HFFc6 (cell line): ENCODE measurements at regions not wholly inside any gene's neighbourhood (a gene's known extent, or its start where the extent isn't known, plus 50 kb on each side); places are given as distances from the start of the nearest gene placed in this dataset.

Experiments
- DNase-seq: peaks from one replicate; pipeline ENCODE4 v3.0.0-alpha.2; 2018
- H3K27ac Mint-ChIP-seq: 2 replicates; pipeline ENCODE4 v1.8.0; 2020; ENCODE audit warnings: mild to moderate bottlenecking, mixed read lengths
- H3K27me3 Mint-ChIP-seq: 2 replicates; pipeline ENCODE4 v1.8.0; 2021; ENCODE audit warnings: mild to moderate bottlenecking, moderate library complexity, mixed read lengths; ENCODE audit not compliant: insufficient read depth
- H3K36me3 Mint-ChIP-seq: 2 replicates; pipeline ENCODE4 v1.8.0; 2021; ENCODE audit warnings: low read depth, mixed read lengths
- H3K4me1 Mint-ChIP-seq: 2 replicates; pipeline ENCODE4 v1.8.0; 2020; ENCODE audit warnings: low read depth, mixed read lengths
- H3K4me3 Mint-ChIP-seq: 2 replicates; pipeline ENCODE4 v1.8.0; 2020; ENCODE audit warnings: mild to moderate bottlenecking, moderate library complexity, mixed read lengths
- H3K9me3 Mint-ChIP-seq: 2 replicates; pipeline ENCODE4 v1.8.0; 2020; ENCODE audit warnings: mild to moderate bottlenecking, mixed read lengths
- TF ChIP-seq, protein P1 (sequence below): fragments of 200-600 bp; sonication (generic); IDR thresholded peaks from 2 replicates; pipeline ENCODE4 v1.5.0; 2021; ENCODE audit warnings: antibody characterized with exemption, mild to moderate bottlenecking

DNA sequence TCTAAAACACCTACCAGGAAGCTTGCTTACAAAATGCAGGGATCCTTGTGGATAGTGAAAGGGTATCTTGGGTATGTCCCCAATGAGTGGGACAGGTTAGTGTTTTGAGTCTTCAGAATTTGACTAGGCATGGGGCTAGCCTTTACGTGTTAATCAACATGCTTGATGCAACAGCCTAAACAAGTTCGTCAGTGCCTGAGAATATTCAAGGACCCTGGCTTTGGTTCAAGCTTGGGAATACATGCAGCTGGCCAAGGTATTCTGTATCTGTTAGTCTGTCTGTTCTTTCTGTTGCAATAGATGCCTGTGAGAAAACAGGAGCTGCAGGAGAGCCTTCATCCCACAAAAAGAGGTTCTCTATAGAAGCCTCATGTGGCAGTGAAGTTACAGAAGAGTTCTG, 149.5 kb downstream of the CCNG2 start:
- H3K4me3 Mint-ChIP-seq = no peak overlapping the region
- H3K36me3 Mint-ChIP-seq = no peaks in the 10 kb centered on the region
- no peaks in the 10 kb centered on the region for H3K4me1 Mint-ChIP-seq
- no peaks in the 10 kb centered on the region for H3K9me3 Mint-ChIP-seq
- DNase-seq = no peak
- TF ChIP-seq, protein P1, sequence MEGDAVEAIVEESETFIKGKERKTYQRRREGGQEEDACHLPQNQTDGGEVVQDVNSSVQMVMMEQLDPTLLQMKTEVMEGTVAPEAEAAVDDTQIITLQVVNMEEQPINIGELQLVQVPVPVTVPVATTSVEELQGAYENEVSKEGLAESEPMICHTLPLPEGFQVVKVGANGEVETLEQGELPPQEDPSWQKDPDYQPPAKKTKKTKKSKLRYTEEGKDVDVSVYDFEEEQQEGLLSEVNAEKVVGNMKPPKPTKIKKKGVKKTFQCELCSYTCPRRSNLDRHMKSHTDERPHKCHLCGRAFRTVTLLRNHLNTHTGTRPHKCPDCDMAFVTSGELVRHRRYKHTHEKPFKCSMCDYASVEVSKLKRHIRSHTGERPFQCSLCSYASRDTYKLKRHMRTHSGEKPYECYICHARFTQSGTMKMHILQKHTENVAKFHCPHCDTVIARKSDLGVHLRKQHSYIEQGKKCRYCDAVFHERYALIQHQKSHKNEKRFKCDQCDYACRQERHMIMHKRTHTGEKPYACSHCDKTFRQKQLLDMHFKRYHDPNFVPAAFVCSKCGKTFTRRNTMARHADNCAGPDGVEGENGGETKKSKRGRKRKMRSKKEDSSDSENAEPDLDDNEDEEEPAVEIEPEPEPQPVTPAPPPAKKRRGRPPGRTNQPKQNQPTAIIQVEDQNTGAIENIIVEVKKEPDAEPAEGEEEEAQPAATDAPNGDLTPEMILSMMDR = no peak
- H3K27me3 Mint-ChIP-seq = peaks cover 11% of the 10 kb centered on the region
- no peak overlapping the region for H3K27ac Mint-ChIP-seq

DNA sequence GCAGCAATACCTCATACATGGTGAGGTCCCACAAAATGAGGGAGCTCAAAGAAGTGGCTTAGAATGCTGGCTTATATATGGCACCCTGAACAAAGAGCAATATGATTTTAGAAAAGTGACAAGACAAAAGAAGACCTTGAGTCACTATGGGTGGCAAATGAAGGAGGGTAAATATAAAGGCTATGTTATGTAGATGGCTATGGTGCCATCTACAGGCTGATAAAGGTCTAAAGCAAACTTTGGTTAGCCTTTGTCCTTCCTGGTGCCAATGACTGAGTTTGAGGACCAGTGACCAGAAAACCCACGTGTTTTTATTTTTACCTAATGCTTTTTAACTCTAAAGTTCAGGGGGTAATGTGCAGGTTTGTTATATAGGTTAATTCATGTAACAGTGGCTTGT, 151.8 kb downstream of the CCNG2 start:
- H3K4me3 Mint-ChIP-seq = no peak overlapping the region
- peak; percentile 33 for DNase-seq
- H3K36me3 Mint-ChIP-seq = no peaks in the 10 kb centered on the region
- H3K27ac Mint-ChIP-seq = no peak overlapping the region
- no peaks in the 10 kb centered on the region for H3K9me3 Mint-ChIP-seq
- peaks cover 10% of the 10 kb centered on the region for H3K27me3 Mint-ChIP-seq
- no peaks in the 10 kb centered on the region for H3K4me1 Mint-ChIP-seq
- TF ChIP-seq, protein P1 = peak; percentile 76

DNA sequence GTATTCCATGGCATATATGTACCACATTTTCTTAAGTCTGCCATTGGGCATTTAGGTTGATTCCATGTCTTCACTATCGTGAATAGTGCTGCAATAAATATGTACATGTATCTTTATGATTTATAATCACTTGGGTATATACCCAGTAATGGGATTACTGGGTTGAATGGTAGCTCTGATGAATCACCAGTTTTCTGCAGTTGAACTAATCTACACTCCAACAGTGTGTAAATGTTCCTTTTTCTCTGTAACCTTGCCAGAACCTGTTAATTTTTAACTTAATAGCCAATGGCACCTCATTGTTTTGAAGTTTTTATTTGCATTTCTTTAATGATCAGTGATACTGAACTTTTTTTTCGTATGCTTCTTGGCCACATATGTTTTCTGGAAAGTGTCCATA, 152.5 kb downstream of the CCNG2 start:
- no peaks in the 10 kb centered on the region for H3K36me3 Mint-ChIP-seq
- TF ChIP-seq, protein P1 = no peak
- peaks cover 8% of the 10 kb centered on the region for H3K27me3 Mint-ChIP-seq
- H3K4me3 Mint-ChIP-seq = no peak overlapping the region
- no peaks in the 10 kb centered on the region for H3K4me1 Mint-ChIP-seq
- H3K27ac Mint-ChIP-seq = no peak overlapping the region
- DNase-seq = no peak
- H3K9me3 Mint-ChIP-seq = no peaks in the 10 kb centered on the region

DNA sequence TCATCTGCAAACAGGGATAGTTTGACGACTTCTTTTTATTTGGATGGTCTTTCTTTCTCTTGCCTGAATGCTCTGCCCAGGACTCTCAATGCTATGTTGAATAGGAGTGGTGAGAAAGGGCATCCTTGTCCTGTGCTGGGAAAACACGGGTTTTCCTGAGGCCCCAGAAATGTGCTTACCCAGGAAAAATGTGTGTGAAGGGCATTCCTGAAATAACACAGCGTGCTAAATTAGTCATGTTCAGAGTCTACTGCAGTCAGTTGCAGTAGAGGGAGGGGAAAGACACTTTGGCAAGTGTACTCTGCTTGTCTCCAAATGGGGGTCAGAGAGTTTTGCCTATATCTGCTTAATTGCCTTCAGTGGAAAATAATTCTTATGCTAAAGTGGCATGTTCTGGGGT, 153.9 kb downstream of the CCNG2 start:
- no peak overlapping the region for H3K27ac Mint-ChIP-seq
- no peak for DNase-seq
- TF ChIP-seq, protein P1 = no peak
- no peaks in the 10 kb centered on the region for H3K9me3 Mint-ChIP-seq
- no peaks in the 10 kb centered on the region for H3K4me1 Mint-ChIP-seq
- peaks cover 5% of the 10 kb centered on the region for H3K27me3 Mint-ChIP-seq
- no peaks in the 10 kb centered on the region for H3K36me3 Mint-ChIP-seq
- no peak overlapping the region for H3K4me3 Mint-ChIP-seq

DNA sequence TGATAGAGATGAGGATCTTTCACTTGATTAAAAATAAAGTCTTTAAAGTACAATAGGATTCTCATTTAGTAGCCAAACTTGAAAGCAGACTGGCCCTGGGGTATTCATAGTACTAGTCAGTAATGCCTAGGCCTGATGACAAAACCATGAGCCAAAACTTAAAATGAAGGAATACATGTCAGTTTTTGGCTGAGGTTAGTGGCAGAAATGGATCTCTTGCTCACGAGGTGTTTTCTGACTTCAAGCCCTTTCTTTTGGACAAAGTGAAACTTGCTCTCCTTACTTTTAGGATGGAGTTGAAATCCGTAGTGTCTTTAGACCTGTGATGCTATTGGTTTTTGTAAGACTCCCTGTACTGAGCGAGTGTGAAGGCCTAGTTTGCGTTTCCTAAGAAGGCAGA, 157.7 kb downstream of the CCNG2 start:
- no peak overlapping the region for H3K4me3 Mint-ChIP-seq
- no peaks in the 10 kb centered on the region for H3K36me3 Mint-ChIP-seq
- DNase-seq = no peak
- no peak overlapping the region for H3K27ac Mint-ChIP-seq
- no peaks in the 10 kb centered on the region for H3K4me1 Mint-ChIP-seq
- TF ChIP-seq, protein P1 = no peak
- H3K9me3 Mint-ChIP-seq = peaks cover 3% of the 10 kb centered on the region; the same call in 1 of the 2 replicates
- H3K27me3 Mint-ChIP-seq = peaks cover 5% of the 10 kb centered on the region

DNA sequence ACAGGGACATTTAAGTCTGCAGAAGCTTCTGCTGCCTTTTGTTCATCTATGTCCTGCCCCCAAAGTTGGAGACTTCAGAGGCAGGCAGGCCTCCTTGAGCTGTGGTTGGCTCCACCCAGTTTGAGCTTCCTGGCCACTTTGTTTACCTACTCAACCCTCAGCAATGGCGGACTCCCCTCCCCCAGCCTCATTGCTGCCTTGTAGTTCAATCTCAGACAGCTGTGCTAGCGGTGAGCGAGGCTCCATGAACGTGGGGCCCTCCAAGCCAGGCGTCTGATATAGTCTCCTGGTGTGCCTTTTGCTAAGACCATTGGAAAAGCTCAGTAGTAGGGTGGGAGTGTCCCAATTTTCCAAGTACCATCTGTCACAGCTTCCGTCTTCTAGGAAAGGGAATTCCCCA, 170.1 kb downstream of the CCNG2 start:
- TF ChIP-seq, protein P1 = no peak
- Mint-ChIP-seq H3K4me3 (no peak overlapping the region), H3K27ac (no peak overlapping the region), H3K27me3 (peaks cover 5% of the 10 kb centered on the region), H3K4me1 (no peaks in the 10 kb centered on the region), H3K9me3 (peaks cover 7% of the 10 kb centered on the region; the same call in 1 of the 2 replicates), H3K36me3 (no peaks in the 10 kb centered on the region)
- no peak for DNase-seq
